Neutrophil (primary cell): ENCODE measurements at regions not wholly inside any gene's neighbourhood (a gene's known extent, or its start where the extent isn't known, plus 50 kb on each side); places are given as distances from the start of the nearest gene placed in this dataset.

Experiments
- H3K27ac ChIP-seq: fragments of 200-600 bp; sonication (generic); 2 replicates; pipeline ENCODE4 v1.5.1; 2016; ENCODE audit warnings: mild to moderate bottlenecking, moderate library complexity
- H3K27me3 ChIP-seq: fragments of 200-600 bp; sonication (generic); 2 replicates; pipeline ENCODE4 v1.6.0; 2016; ENCODE audit warnings: mild to moderate bottlenecking
- H3K36me3 ChIP-seq: fragments of 200-600 bp; sonication (generic); 2 replicates; pipeline ENCODE4 v1.5.1; 2017
- H3K4me1 ChIP-seq, 2 experiments: fragments of 200-600 bp in 1 of 2; sonication (generic) in 1 of 2; 1 replicate in 1 of 2; 2 replicates in 1 of 2; pipeline versions ENCODE4 v1.5.1 to v1.6.1; 2013 to 2016; ENCODE audit warnings: low read depth in 1 of 2, low read length in 1 of 2, mild to moderate bottlenecking in 1 of 2, moderate library complexity in 1 of 2; ENCODE audit not compliant: control insufficient read depth in 1 of 2, insufficient read depth in 1 of 2
- H3K4me3 ChIP-seq, 2 experiments: fragments of 200-600 bp in 1 of 2; sonication (generic) in 1 of 2; 1 replicate in 1 of 2; 2 replicates in 1 of 2; pipeline ENCODE4 v1.5.1; 2013 to 2016; ENCODE audit warnings: low read depth in 1 of 2, low read length in 1 of 2, mild to moderate bottlenecking in 1 of 2, moderate library complexity in 1 of 2
- H3K9me3 ChIP-seq: fragments of 200-600 bp; sonication (generic); 2 replicates; pipeline ENCODE4 v1.5.1; 2016
- CTCF ChIP-seq: fragments of 200-600 bp; sonication (generic); IDR thresholded peaks from 2 replicates; pipeline ENCODE4 v1.5.1; 2016; ENCODE audit warnings: antibody characterized with exemption

GRCh38 chr15:38864122-38864521 lies 299.5 kb upstream of the RASGRP1 start:
- Histone ChIP-seq H3K27me3 (peaks cover 11% of the 10 kb centered on the region), H3K4me3 (no peak overlapping the region), H3K36me3 (no peaks in the 10 kb centered on the region), H3K27ac (no peak overlapping the region), H3K9me3 (no peaks in the 10 kb centered on the region), H3K4me1 (peaks cover 0 to 3% of the 10 kb centered on the region in 2 experiments)
- no peak for TF ChIP-seq CTCF

GRCh38 chr15:38864827-38865581 lies 300.4 kb upstream of the RASGRP1 start:
- Histone ChIP-seq H3K4me1 (peaks cover 0 to 3% of the 10 kb centered on the region in 2 experiments), H3K4me3 (no peak overlapping the region), H3K36me3 (no peaks in the 10 kb centered on the region), H3K9me3 (no peaks in the 10 kb centered on the region), H3K27me3 (peaks cover 11% of the 10 kb centered on the region), H3K27ac (no peak overlapping the region)
- no peak for TF ChIP-seq CTCF

- Histone ChIP-seq H3K27me3 (peaks cover 11% of the 10 kb centered on the region), H3K9me3 (no peaks in the 10 kb centered on the region), H3K36me3 (no peaks in the 10 kb centered on the region), H3K27ac (no peak overlapping the region), H3K4me1 (no peaks in the 10 kb centered on the region), H3K4me3 (no peak overlapping the region)
- no peak for TF ChIP-seq CTCF
Observed at GRCh38 chr15:38867556-38867955, 302.9 kb upstream of the RASGRP1 start.

GRCh38 chr15:38868326-38869114 lies 303.9 kb upstream of the RASGRP1 start:
- TF ChIP-seq CTCF, result no peak
- H3K4me1 ChIP-seq, result no peaks in the 10 kb centered on the region
- H3K4me3 ChIP-seq, result no peak overlapping the region
- no peak overlapping the region for H3K27ac ChIP-seq
- H3K9me3 ChIP-seq, result no peaks in the 10 kb centered on the region
- peaks cover 11% of the 10 kb centered on the region for H3K27me3 ChIP-seq
- H3K36me3 ChIP-seq, result no peaks in the 10 kb centered on the region

- Histone ChIP-seq H3K27ac (no peak overlapping the region), H3K4me3 (no peak overlapping the region), H3K9me3 (no peaks in the 10 kb centered on the region), H3K36me3 (no peaks in the 10 kb centered on the region), H3K4me1 (no peaks in the 10 kb centered on the region), H3K27me3 (no peaks in the 10 kb centered on the region)
- no peak for TF ChIP-seq CTCF
Observed at GRCh38 chr15:38871638-38872037, 307.0 kb upstream of the RASGRP1 start.
